ENCODE measurements at regions not wholly inside any gene's neighbourhood (a gene's known extent, or its start where the extent isn't known, plus 50 kb on each side); places are given as distances from the start of the nearest gene placed in this dataset.

GRCh38 chr2:66987733-66988132, 409.4 kb upstream of the ETAA1 start:
- H3K27ac Mint-ChIP-seq: no peak overlapping the region
- no peak for TF ChIP-seq CTCF (IDR thresholded peaks at IDR 0.05; ENCODE audit: unreplicated experiment)
- no peak overlapping the region for H3K4me3 Mint-ChIP-seq (ENCODE audit: low read depth)
- H3K27me3 Mint-ChIP-seq: no peaks in the 10 kb centered on the region
- peaks cover 10% of the 10 kb centered on the region for H3K9me3 Mint-ChIP-seq (ENCODE audit: low read depth)
- H3K4me1 Mint-ChIP-seq (ENCODE audit: low read depth): peaks cover 10% of the 10 kb centered on the region
- no peak for DNase-seq (ENCODE audit: low spot score, unreplicated experiment)
- no peaks in the 10 kb centered on the region for H3K36me3 Mint-ChIP-seq (ENCODE audit: insufficient read depth)

- Mint-ChIP-seq H3K4me1 (ENCODE audit: low read depth) (peaks cover 16% of the 10 kb centered on the region), H3K4me3 (ENCODE audit: low read depth) (no peak overlapping the region), H3K27me3 (no peaks in the 10 kb centered on the region), H3K9me3 (ENCODE audit: low read depth) (peaks cover 17% of the 10 kb centered on the region), H3K27ac (no peak overlapping the region), H3K36me3 (ENCODE audit: insufficient read depth) (peaks cover 4% of the 10 kb centered on the region)
- DNase-seq (ENCODE audit: low spot score, unreplicated experiment): no peak
- TF ChIP-seq CTCF (IDR thresholded peaks at IDR 0.05; ENCODE audit: unreplicated experiment): no peak
These were observed 402.5 kb upstream of the ETAA1 start for GRCh38 chr2:66994654-66995053.

- H3K4me1 Mint-ChIP-seq (ENCODE audit: low read depth): peaks cover 10% of the 10 kb centered on the region
- no peak for DNase-seq (ENCODE audit: low spot score, unreplicated experiment)
- H3K9me3 Mint-ChIP-seq (ENCODE audit: low read depth): peaks cover 18% of the 10 kb centered on the region
- TF ChIP-seq CTCF (IDR thresholded peaks at IDR 0.05; ENCODE audit: unreplicated experiment): no peak
- no peak overlapping the region for H3K4me3 Mint-ChIP-seq (ENCODE audit: low read depth)
- peaks cover 4% of the 10 kb centered on the region for H3K36me3 Mint-ChIP-seq (ENCODE audit: insufficient read depth)
- no peak overlapping the region for H3K27ac Mint-ChIP-seq
- no peaks in the 10 kb centered on the region for H3K27me3 Mint-ChIP-seq
These were observed 401.5 kb upstream of the ETAA1 start for GRCh38 chr2:66995636-66996035.

GRCh38 chr2:67002618-67003371, 394.3 kb upstream of the ETAA1 start:
- Mint-ChIP-seq H3K27me3 (no peaks in the 10 kb centered on the region), H3K4me3 (ENCODE audit: low read depth) (no peak overlapping the region), H3K9me3 (ENCODE audit: low read depth) (peaks cover 15% of the 10 kb centered on the region), H3K36me3 (ENCODE audit: insufficient read depth) (peaks cover 2% of the 10 kb centered on the region), H3K4me1 (ENCODE audit: low read depth) (peaks cover 7% of the 10 kb centered on the region), H3K27ac (no peak overlapping the region)
- peak; percentile 23 for TF ChIP-seq CTCF (IDR thresholded peaks at IDR 0.05; ENCODE audit: unreplicated experiment)
- DNase-seq (ENCODE audit: low spot score, unreplicated experiment): no peak

GRCh38 chr2:67006373-67006960, 390.7 kb upstream of the ETAA1 start:
- H3K9me3 Mint-ChIP-seq (ENCODE audit: low read depth): peaks cover 6% of the 10 kb centered on the region
- H3K4me1 Mint-ChIP-seq (ENCODE audit: low read depth): peaks cover 5% of the 10 kb centered on the region
- no peak for DNase-seq (ENCODE audit: low spot score, unreplicated experiment)
- H3K4me3 Mint-ChIP-seq (ENCODE audit: low read depth): no peak overlapping the region
- H3K27ac Mint-ChIP-seq: no peak overlapping the region
- no peaks in the 10 kb centered on the region for H3K27me3 Mint-ChIP-seq
- no peak for TF ChIP-seq CTCF (IDR thresholded peaks at IDR 0.05; ENCODE audit: unreplicated experiment)
- peaks cover 1% of the 10 kb centered on the region for H3K36me3 Mint-ChIP-seq (ENCODE audit: insufficient read depth)
